ENCODE measurements at regions not wholly inside any gene's neighbourhood (a gene's known extent, or its start where the extent isn't known, plus 50 kb on each side); places are given as distances from the start of the nearest gene placed in this dataset.
"Not testable (repeated sequence)": the region's sequence is repeated elsewhere in the genome, so short reads cannot be mapped to it uniquely, and the experiment has no call there.

DNA sequence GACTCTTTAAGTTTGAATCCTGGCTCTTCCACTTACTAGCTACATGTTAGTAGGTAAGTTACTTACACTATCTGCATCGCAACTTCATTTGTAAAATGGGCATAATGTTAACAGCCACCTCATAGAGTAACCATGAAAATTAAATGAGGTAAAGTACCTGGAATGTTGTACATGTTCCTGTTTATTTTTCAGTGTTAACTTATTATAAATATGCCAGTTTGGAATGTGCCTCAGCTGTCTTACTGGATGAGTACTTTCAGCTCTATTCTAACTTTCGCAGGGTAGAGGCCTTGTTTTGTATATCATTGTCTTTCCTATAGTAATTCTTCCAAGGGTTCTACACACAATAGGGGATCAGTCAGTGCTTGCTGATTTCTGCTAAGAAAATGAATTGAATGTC lies 167.4 kb downstream of the DUSP10 start:
- DNase-seq, result no peak
- H3K4me1 ChIP-seq (ENCODE audit: control insufficient read depth, insufficient read depth, low read length), result no peaks in the 10 kb centered on the region
- Mint-ChIP-seq H3K4me1 (no peaks in the 10 kb centered on the region), H3K4me3 (no peak overlapping the region), H3K27me3 (ENCODE audit: low read depth in 2 of 2) (peaks cover 3 to 8% of the 10 kb centered on the region in 2 donors), H3K27ac (no peak overlapping the region), H3K9me3 (no peaks in the 10 kb centered on the region), H3K36me3 (no peaks in the 10 kb centered on the region)
- intact Hi-C loops (cut with micrococcal nuclease), result no loop called here
- H3K27ac ChIP-seq (ENCODE audit: low read length), result no peak overlapping the region
- no peaks in the 10 kb centered on the region for H3K27me3 ChIP-seq (ENCODE audit: control insufficient read depth, insufficient read depth, low read length)
- H3K9me3 ChIP-seq (ENCODE audit: control insufficient read depth, insufficient read depth, low read length), result no peaks in the 10 kb centered on the region
- H3K4me3 ChIP-seq (ENCODE audit: low read length), result no peak overlapping the region
- no CpG with 5 or more reads among the region's 2 CpGs for WGBS (ENCODE audit: insufficient coverage)
- ATAC-seq, result no peak
- TF ChIP-seq, protein P1, sequence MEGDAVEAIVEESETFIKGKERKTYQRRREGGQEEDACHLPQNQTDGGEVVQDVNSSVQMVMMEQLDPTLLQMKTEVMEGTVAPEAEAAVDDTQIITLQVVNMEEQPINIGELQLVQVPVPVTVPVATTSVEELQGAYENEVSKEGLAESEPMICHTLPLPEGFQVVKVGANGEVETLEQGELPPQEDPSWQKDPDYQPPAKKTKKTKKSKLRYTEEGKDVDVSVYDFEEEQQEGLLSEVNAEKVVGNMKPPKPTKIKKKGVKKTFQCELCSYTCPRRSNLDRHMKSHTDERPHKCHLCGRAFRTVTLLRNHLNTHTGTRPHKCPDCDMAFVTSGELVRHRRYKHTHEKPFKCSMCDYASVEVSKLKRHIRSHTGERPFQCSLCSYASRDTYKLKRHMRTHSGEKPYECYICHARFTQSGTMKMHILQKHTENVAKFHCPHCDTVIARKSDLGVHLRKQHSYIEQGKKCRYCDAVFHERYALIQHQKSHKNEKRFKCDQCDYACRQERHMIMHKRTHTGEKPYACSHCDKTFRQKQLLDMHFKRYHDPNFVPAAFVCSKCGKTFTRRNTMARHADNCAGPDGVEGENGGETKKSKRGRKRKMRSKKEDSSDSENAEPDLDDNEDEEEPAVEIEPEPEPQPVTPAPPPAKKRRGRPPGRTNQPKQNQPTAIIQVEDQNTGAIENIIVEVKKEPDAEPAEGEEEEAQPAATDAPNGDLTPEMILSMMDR (IDR thresholded peaks at IDR 0.05), result no peak
- no peaks in the 10 kb centered on the region for H3K36me3 ChIP-seq (ENCODE audit: control insufficient read depth, insufficient read depth, low read length)

DNA sequence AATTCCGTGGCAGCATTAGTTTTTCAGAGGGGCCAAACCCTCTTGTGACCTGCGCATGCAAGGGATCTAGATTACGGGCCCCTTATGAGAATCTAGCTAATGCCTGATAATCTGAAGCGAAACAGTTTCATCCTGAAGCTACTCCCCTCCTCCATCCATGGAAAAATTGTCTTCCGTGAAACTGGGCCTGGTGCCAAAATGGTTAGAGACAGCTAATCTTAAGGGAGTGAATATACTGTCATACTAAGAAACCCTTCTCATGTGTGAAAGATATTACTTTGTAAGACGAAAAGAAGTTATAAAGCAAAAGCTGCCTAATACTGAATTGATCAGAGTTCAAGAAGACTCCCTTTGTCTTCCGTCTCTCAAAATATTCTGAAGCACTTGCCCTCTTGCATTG lies 166.3 kb downstream of the DUSP10 start:
- intact Hi-C loops (cut with micrococcal nuclease), result no loop called here
- Mint-ChIP-seq H3K36me3 (no peaks in the 10 kb centered on the region), H3K4me1 (no peaks in the 10 kb centered on the region), H3K27ac (no peak overlapping the region), H3K9me3 (no peaks in the 10 kb centered on the region), H3K4me3 (no peak overlapping the region), H3K27me3 (ENCODE audit: low read depth in 2 of 2) (peaks cover 3 to 7% of the 10 kb centered on the region in 2 donors)
- no peak for DNase-seq
- TF ChIP-seq, protein P1 (IDR thresholded peaks at IDR 0.05), result no peak
- H3K36me3 ChIP-seq (ENCODE audit: control insufficient read depth, insufficient read depth, low read length), result no peaks in the 10 kb centered on the region
- WGBS (ENCODE audit: insufficient coverage), result 97% methylated on average over 6 of the region's 7 CpGs
- H3K4me3 ChIP-seq (ENCODE audit: low read length), result no peak overlapping the region
- no peak for ATAC-seq
- H3K4me1 ChIP-seq (ENCODE audit: control insufficient read depth, insufficient read depth, low read length), result no peaks in the 10 kb centered on the region
- no peak overlapping the region for H3K27ac ChIP-seq (ENCODE audit: low read length)
- no peaks in the 10 kb centered on the region for H3K27me3 ChIP-seq (ENCODE audit: control insufficient read depth, insufficient read depth, low read length)
- no peaks in the 10 kb centered on the region for H3K9me3 ChIP-seq (ENCODE audit: control insufficient read depth, insufficient read depth, low read length)

DNA sequence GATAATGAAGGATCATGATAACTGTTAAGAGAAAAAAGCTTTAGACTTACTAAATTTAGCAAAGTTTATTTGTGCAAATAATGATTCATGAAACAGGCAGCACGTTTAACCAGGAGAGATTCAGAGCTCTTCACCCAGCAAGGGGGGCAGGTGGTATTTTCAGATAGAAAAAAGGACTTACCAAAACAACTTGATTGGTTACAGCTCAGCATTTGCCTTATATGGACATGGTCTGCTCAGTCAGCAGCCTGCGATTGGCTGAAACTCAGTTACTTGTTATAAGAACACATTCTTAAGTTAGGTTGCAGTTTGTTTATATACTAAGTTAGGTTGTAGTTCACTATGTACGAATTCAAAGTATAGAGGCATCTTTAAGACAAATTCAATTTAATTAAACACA lies 165.6 kb downstream of the DUSP10 start:
- Histone ChIP-seq H3K27ac (ENCODE audit: low read length) (no peak overlapping the region), H3K4me3 (ENCODE audit: low read length) (no peak overlapping the region), H3K27me3 (ENCODE audit: control insufficient read depth, insufficient read depth, low read length) (no peaks in the 10 kb centered on the region), H3K4me1 (ENCODE audit: control insufficient read depth, insufficient read depth, low read length) (no peaks in the 10 kb centered on the region), H3K9me3 (ENCODE audit: control insufficient read depth, insufficient read depth, low read length) (no peaks in the 10 kb centered on the region), H3K36me3 (ENCODE audit: control insufficient read depth, insufficient read depth, low read length) (no peaks in the 10 kb centered on the region)
- Mint-ChIP-seq H3K9me3 (no peaks in the 10 kb centered on the region), H3K36me3 (no peaks in the 10 kb centered on the region), H3K27ac (no peak overlapping the region), H3K27me3 (ENCODE audit: low read depth in 2 of 2) (peaks cover 3 to 7% of the 10 kb centered on the region in 2 donors), H3K4me1 (no peaks in the 10 kb centered on the region), H3K4me3 (no peak overlapping the region)
- WGBS (ENCODE audit: insufficient coverage), result 89% methylated on average over 2 of the region's 3 CpGs
- TF ChIP-seq, protein P1 (IDR thresholded peaks at IDR 0.05), result no peak
- no peak for ATAC-seq
- DNase-seq, result no peak
- intact Hi-C loops (cut with micrococcal nuclease), result no loop called here

DNA sequence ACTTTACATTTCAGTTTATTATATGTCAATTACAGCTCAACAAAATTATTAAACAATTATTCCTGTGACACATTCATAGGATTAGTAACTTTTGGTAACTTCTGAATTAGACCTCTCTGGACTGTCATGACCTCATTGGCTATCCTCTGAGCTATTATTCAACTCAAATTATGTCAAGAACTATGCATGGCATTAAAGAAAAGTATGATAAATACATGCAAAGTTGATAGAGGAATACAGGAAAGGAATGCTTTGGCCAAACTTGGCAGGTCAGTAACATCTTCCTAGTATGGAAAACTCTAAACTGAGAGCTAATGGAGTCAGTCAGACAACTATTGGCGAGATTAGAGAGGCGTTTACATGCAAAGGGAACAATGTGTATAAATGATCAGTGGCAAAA lies 158.4 kb downstream of the DUSP10 start:
- no peaks in the 10 kb centered on the region for H3K4me1 Mint-ChIP-seq
- WGBS (ENCODE audit: insufficient coverage), result 89% methylated on average over 2 of the region's 2 CpGs
- ATAC-seq, result no peak

DNA sequence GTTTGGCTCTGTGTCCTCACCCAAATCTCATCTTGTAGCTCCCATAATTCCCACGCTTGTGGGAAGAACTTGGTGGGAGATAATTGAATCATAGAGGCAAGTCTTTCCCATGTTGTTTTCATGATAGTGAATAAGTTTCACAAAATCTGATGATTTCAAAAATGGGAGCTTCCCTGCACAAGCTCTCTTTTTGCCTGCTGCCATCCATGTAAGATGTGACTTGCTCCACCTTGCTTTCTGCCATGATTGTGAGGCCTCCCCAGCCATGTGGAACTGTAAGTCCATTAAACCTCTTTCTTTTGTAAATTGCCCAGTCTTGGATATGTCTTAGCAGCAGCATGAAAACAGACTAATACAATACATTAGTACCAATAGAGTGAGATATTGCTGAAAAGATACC lies 154.9 kb downstream of the DUSP10 start:
- H3K9me3 ChIP-seq (ENCODE audit: control insufficient read depth, insufficient read depth, low read length); ATAC-seq; H3K4me3 Mint-ChIP-seq; H3K36me3 Mint-ChIP-seq; intact Hi-C loops (cut with micrococcal nuclease); H3K36me3 ChIP-seq (ENCODE audit: control insufficient read depth, insufficient read depth, low read length); H3K4me1 ChIP-seq (ENCODE audit: control insufficient read depth, insufficient read depth, low read length); H3K27ac Mint-ChIP-seq; H3K4me1 Mint-ChIP-seq; DNase-seq; H3K4me3 ChIP-seq (ENCODE audit: low read length); H3K27ac ChIP-seq (ENCODE audit: low read length); H3K27me3 ChIP-seq (ENCODE audit: control insufficient read depth, insufficient read depth, low read length); H3K27me3 Mint-ChIP-seq (ENCODE audit: low read depth in 2 of 2); H3K9me3 Mint-ChIP-seq: not testable (repeated sequence)
- WGBS (ENCODE audit: insufficient coverage), result 100% methylated on average over 1 of the region's 1 CpG

More for the DNA sequence above, 158.4 kb downstream of the DUSP10 start:
- H3K9me3 Mint-ChIP-seq, result no peaks in the 10 kb centered on the region
- H3K9me3 ChIP-seq (ENCODE audit: control insufficient read depth, insufficient read depth, low read length), result no peaks in the 10 kb centered on the region
- TF ChIP-seq, protein P1 (IDR thresholded peaks at IDR 0.05), result no peak
- H3K27me3 Mint-ChIP-seq (ENCODE audit: low read depth in 2 of 2), result peaks cover 0 to 8% of the 10 kb centered on the region in 2 donors
- H3K4me3 Mint-ChIP-seq, result no peak overlapping the region
- H3K27ac Mint-ChIP-seq, result no peak overlapping the region
- H3K36me3 Mint-ChIP-seq, result no peaks in the 10 kb centered on the region
- H3K4me3 ChIP-seq (ENCODE audit: low read length), result no peak overlapping the region
- no peak for DNase-seq
- intact Hi-C loops (cut with micrococcal nuclease), result no loop called here
- no peaks in the 10 kb centered on the region for H3K36me3 ChIP-seq (ENCODE audit: control insufficient read depth, insufficient read depth, low read length)
- H3K27me3 ChIP-seq (ENCODE audit: control insufficient read depth, insufficient read depth, low read length), result no peaks in the 10 kb centered on the region
- H3K27ac ChIP-seq (ENCODE audit: low read length), result no peak overlapping the region
- no peaks in the 10 kb centered on the region for H3K4me1 ChIP-seq (ENCODE audit: control insufficient read depth, insufficient read depth, low read length)

DNA sequence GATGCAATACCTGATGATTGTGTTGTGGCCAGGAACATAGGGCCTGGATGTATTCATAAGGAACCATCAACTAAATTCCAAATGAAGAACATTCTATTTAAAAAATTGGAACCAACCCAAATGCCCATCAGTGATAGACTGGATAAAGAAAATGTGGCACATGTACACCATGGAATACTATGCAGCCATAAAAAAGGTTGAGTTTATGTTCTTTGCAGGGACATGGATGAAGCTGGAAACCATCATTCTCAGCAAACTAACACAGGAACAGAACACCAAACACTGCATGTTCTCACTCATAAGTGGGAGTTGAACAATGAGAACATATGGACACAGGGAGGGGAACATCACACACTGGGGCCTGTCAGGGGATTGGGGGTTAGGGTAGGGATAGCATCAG lies 150.6 kb downstream of the DUSP10 start:
- H3K27me3 ChIP-seq (ENCODE audit: control insufficient read depth, insufficient read depth, low read length); H3K36me3 Mint-ChIP-seq; H3K9me3 ChIP-seq (ENCODE audit: control insufficient read depth, insufficient read depth, low read length); H3K27ac ChIP-seq (ENCODE audit: low read length); DNase-seq; H3K4me3 ChIP-seq (ENCODE audit: low read length); H3K36me3 ChIP-seq (ENCODE audit: control insufficient read depth, insufficient read depth, low read length); H3K4me3 Mint-ChIP-seq; H3K27ac Mint-ChIP-seq; H3K4me1 ChIP-seq (ENCODE audit: control insufficient read depth, insufficient read depth, low read length); H3K4me1 Mint-ChIP-seq; ATAC-seq; intact Hi-C loops (cut with micrococcal nuclease); H3K27me3 Mint-ChIP-seq (ENCODE audit: low read depth in 2 of 2); H3K9me3 Mint-ChIP-seq: not testable (repeated sequence)

Measured in natural killer cell (primary cell).